Right lobe of liver (tissue), 4 donors: ENCODE measurements at regions not wholly inside any gene's neighbourhood (a gene's known extent, or its start where the extent isn't known, plus 50 kb on each side); places are given as distances from the start of the nearest gene placed in this dataset.

Source experiments
- CTCF ChIP-seq, 4 donors: fragments of 200-600 bp in 3 of 4; fragments of 450-650 bp in 1 of 4; IDR thresholded peaks; one replicate each; pipeline versions ENCODE4 v1.5.1 to v1.8.0; 2016 to 2022; ENCODE audit warnings: antibody characterized with exemption in 4 of 4, mild to moderate bottlenecking in 2 of 4
- POLR2A ChIP-seq: fragments of 450-650 bp; IDR thresholded peaks from one replicate; pipeline ENCODE4 v1.6.1; 2017; ENCODE audit warnings: antibody characterized with exemption, mild to moderate bottlenecking
- donor health status: DM: no; HTN: no; CAD: no.
- donor health status: DM: no; HTN: no; CAD: no.
- donor health status: DM: no; HTN: yes; CAD: no.

DNA sequence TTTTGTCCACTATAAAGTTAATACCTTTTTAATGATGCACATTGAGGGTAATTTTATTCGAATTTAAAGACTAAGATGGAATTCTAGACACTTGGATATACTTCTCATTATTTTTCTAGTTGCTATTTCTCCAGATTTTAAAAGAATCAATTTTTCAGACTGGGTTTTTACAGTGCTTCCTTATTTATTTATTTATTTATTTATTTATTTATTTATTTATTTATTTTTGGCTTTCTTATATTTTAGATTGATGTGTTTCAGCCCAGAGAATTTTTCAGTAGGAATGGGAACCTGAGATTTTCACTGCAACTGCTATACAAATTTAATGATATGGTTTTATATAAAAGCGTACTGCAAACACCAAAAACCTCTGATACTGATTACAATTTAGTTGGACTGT, 448.7 kb downstream of the ZPLD1 start:
- TF ChIP-seq CTCF (IDR thresholded peaks at IDR 0.05), result no peak
- no peak for TF ChIP-seq POLR2A
